Skeletal muscle tissue (tissue), 3 donors: ENCODE measurements at regions not wholly inside any gene's neighbourhood (a gene's known extent, or its start where the extent isn't known, plus 50 kb on each side); places are given as distances from the start of the nearest gene placed in this dataset.

Experiments
- H3K27ac ChIP-seq: one replicate; pipeline ENCODE4 v1.7.0; 2013; ENCODE audit warnings: mild to moderate bottlenecking, low read depth, low read length, inconsistent platforms
- H3K27me3 ChIP-seq, 3 donors: one replicate each; pipeline ENCODE4 v1.7.0; 2013; ENCODE audit warnings: low read length in 3 of 3; ENCODE audit not compliant: control insufficient read depth in 3 of 3, insufficient read depth in 3 of 3
- H3K36me3 ChIP-seq, 3 donors: one replicate each; pipeline ENCODE4 v1.7.0; 2013; ENCODE audit warnings: low read length in 3 of 3; ENCODE audit not compliant: control insufficient read depth in 3 of 3, insufficient read depth in 3 of 3
- H3K4me1 ChIP-seq, 3 donors: one replicate each; pipeline ENCODE4 v1.7.0; 2013; ENCODE audit warnings: low read length in 3 of 3, mild to moderate bottlenecking in 3 of 3; ENCODE audit not compliant: control insufficient read depth in 3 of 3, insufficient read depth in 3 of 3
- H3K4me3 ChIP-seq, 3 donors: one replicate each; pipeline ENCODE4 v1.7.0; 2013; ENCODE audit warnings: low read length in 3 of 3
- H3K9ac ChIP-seq, 3 donors: one replicate each; pipeline ENCODE4 v1.7.0; 2013; ENCODE audit warnings: low read length in 3 of 3, mild to moderate bottlenecking in 3 of 3, moderate library complexity in 2 of 3, low read depth in 1 of 3
- H3K9me3 ChIP-seq, 3 donors: one replicate each; pipeline ENCODE4 v1.7.0; 2013; ENCODE audit warnings: low read length in 3 of 3; ENCODE audit not compliant: control insufficient read depth in 3 of 3
- donor health status: Osteomylitis.

DNA sequence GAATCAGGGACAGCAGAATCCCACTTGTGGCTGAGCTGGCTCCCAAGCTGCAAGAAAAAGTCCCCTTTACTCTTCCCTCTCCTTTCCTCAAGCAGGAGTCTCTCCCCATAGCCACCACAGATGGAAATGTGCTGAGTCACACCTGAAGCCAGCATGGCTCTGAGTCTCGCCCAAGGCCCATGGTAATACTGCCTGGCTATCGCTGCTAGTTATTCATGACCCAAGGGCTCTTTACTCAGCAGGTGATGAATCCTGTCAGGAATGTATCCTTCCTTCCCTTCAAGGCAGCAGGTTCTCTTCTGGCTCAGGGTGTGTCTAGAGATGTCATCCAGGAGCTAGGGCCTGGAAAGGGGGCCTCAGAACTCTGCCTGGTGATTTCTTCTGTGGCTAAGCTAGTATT lies 403.3 kb upstream of the PTPRD start:
- Histone ChIP-seq H3K27ac (no peak overlapping the region), H3K4me3 (no peak overlapping the region), H3K9ac (no peak overlapping the region)

GRCh38 chr9:11023201-11023600 lies 410.4 kb upstream of the PTPRD start:
- Histone ChIP-seq H3K27me3 (no peaks in the 10 kb centered on the region), H3K9me3 (no peaks in the 10 kb centered on the region), H3K4me3 (no peak overlapping the region), H3K4me1 (no peaks in the 10 kb centered on the region), H3K36me3 (no peaks in the 10 kb centered on the region), H3K27ac (no peak overlapping the region), H3K9ac (no peak overlapping the region)

More for the DNA sequence above, 403.3 kb upstream of the PTPRD start:
- no peaks in the 10 kb centered on the region for H3K36me3 ChIP-seq
- no peaks in the 10 kb centered on the region for H3K27me3 ChIP-seq
- no peaks in the 10 kb centered on the region for H3K9me3 ChIP-seq
- no peaks in the 10 kb centered on the region for H3K4me1 ChIP-seq

- Histone ChIP-seq H3K4me1 (no peaks in the 10 kb centered on the region), H3K9ac (no peak overlapping the region), H3K4me3 (no peak overlapping the region), H3K27ac (no peak overlapping the region), H3K27me3 (no peaks in the 10 kb centered on the region), H3K9me3 (no peaks in the 10 kb centered on the region), H3K36me3 (no peaks in the 10 kb centered on the region)
Measured at GRCh38 chr9:11025775-11026174, 413.0 kb upstream of the PTPRD start.

DNA sequence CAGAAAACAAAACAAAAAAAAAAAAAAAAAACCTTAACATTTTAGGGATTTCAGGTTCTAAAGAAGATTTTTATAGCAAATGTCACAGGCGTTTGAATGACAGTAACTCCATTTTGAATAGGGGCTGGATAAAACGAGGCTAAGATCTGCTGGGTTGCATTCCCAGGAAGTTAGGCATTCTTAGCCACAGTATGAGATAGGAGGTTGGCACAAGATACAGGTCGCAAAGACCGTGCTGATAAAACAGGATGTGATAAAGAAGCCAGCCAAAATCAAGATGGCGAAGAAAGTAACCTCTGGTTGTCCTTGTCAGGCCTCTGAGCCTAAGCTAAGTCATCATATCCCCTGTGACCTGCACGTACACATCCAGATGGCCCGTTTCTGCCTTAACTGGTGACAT lies 425.6 kb upstream of the PTPRD start:
- Histone ChIP-seq H3K4me1 (no peaks in the 10 kb centered on the region), H3K27me3 (no peaks in the 10 kb centered on the region), H3K4me3 (no peak overlapping the region), H3K36me3 (no peaks in the 10 kb centered on the region), H3K9ac (no peak overlapping the region), H3K9me3 (no peaks in the 10 kb centered on the region), H3K27ac (no peak overlapping the region)

- Histone ChIP-seq H3K27ac (no peak overlapping the region), H3K36me3 (no peaks in the 10 kb centered on the region), H3K4me1 (no peaks in the 10 kb centered on the region), H3K9ac (no peak overlapping the region), H3K9me3 (no peaks in the 10 kb centered on the region), H3K4me3 (no peak overlapping the region), H3K27me3 (no peaks in the 10 kb centered on the region)
Measured at GRCh38 chr9:11039006-11039405, 426.2 kb upstream of the PTPRD start.

DNA sequence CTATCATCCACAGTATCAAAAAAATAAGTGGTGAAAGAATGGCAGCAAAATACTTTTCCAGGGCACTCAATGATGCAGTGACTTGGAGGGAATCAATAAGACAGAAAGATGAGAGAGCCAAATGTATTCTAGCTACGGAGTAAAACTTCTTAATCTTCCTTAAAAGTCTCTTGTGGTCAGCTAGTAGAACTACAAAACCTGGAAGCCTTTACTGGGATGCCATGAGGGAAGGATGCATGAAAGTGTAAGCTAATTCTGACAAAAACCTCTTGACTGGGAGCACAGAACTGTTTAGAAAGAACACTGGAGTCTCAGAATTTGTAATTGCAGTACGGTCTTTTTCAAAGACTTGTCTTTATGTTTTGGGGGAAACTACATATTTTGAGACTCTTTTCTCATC lies 432.8 kb upstream of the PTPRD start:
- no peaks in the 10 kb centered on the region for H3K36me3 ChIP-seq
- no peaks in the 10 kb centered on the region for H3K9me3 ChIP-seq
- no peaks in the 10 kb centered on the region for H3K4me1 ChIP-seq
- H3K4me3 ChIP-seq, result no peak overlapping the region
- no peak overlapping the region for H3K9ac ChIP-seq
- no peaks in the 10 kb centered on the region for H3K27me3 ChIP-seq
- no peak overlapping the region for H3K27ac ChIP-seq

- Histone ChIP-seq H3K4me1 (no peaks in the 10 kb centered on the region), H3K9ac (no peak overlapping the region), H3K27me3 (no peaks in the 10 kb centered on the region), H3K9me3 (no peaks in the 10 kb centered on the region), H3K36me3 (no peaks in the 10 kb centered on the region), H3K27ac (no peak overlapping the region), H3K4me3 (no peak overlapping the region)
Measured at GRCh38 chr9:11063263-11063662, 450.5 kb upstream of the PTPRD start.

DNA sequence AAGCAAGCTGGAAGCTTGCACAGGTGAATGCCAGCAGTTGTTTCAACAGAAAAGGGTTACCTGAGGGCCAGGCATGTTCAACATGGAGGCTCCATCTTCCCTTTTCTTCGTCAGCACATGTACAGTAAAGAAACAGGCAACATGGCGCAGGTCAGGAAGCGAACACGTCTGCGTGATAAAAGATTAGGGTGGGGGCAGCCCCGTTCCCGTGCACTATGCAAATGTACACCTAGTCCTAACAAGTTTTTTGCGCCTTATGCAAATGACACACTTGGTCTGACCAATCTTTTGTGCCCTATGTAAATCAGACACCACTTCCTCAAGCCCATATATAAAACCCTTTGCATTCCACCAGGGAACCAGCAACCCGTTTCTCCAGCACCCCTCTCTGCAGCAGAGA lies 452.1 kb upstream of the PTPRD start:
- Histone ChIP-seq H3K36me3 (no peaks in the 10 kb centered on the region), H3K27me3 (no peaks in the 10 kb centered on the region), H3K27ac (no peak overlapping the region), H3K9ac (no peak overlapping the region), H3K9me3 (no peaks in the 10 kb centered on the region), H3K4me3 (no peak overlapping the region), H3K4me1 (no peaks in the 10 kb centered on the region)

DNA sequence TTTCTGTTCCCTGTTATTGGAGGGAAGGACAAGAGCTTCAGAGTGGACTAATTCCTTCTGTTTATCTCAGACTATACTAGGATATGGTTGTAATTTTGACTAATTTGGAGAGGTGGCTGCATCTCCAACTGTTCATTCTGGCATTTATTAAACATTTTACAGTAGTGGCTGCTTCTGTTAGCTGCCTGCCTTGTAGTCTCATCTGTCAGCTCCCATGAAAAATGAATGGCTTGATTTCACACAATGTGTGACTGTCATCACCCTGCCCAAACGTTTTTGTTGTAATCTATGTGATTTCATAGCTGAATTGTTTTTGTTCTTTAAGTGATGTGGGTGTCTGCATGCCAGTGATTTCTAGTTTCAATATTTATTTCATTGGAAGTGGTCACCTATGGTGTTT lies 459.4 kb upstream of the PTPRD start:
- Histone ChIP-seq H3K27ac (no peak overlapping the region), H3K4me1 (no peaks in the 10 kb centered on the region), H3K36me3 (no peaks in the 10 kb centered on the region), H3K9me3 (peaks cover 0 to 2% (median 0%) of the 10 kb centered on the region in 3 donors), H3K9ac (no peak overlapping the region), H3K27me3 (no peaks in the 10 kb centered on the region), H3K4me3 (no peak overlapping the region)

DNA sequence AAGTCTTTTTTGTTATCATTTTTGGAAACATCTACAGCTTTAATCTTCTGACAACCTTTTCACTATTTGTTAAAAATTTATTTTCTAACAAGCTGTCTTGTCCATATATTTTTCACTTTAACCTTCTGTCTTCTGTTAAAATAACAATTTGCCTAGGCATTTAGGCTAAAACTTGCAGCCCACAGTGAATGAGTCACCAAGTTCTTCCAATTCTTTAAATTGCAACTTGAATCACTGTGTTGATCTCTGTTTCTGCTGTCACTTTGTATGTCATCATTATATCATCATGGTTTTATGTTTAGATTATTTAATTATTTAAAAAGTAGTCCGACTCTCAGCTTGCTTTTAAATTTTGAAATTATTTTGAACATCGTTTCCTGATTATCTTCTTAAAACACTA lies 473.8 kb upstream of the PTPRD start:
- Histone ChIP-seq H3K36me3 (no peaks in the 10 kb centered on the region), H3K4me1 (no peaks in the 10 kb centered on the region), H3K27ac (no peak overlapping the region)

GRCh38 chr9:11088821-11089374 lies 476.1 kb upstream of the PTPRD start:
- H3K27ac ChIP-seq, result no peak overlapping the region
- H3K9me3 ChIP-seq, result no peaks in the 10 kb centered on the region
- H3K27me3 ChIP-seq, result no peaks in the 10 kb centered on the region
- H3K9ac ChIP-seq, result no peak overlapping the region
- H3K4me1 ChIP-seq, result no peaks in the 10 kb centered on the region
- H3K36me3 ChIP-seq, result no peaks in the 10 kb centered on the region
- H3K4me3 ChIP-seq, result no peak overlapping the region

More for the DNA sequence above, 473.8 kb upstream of the PTPRD start:
- no peaks in the 10 kb centered on the region for H3K27me3 ChIP-seq
- no peaks in the 10 kb centered on the region for H3K9me3 ChIP-seq
- no peak overlapping the region for H3K4me3 ChIP-seq
- no peak overlapping the region for H3K9ac ChIP-seq
